Prostate gland (tissue), 2 donors: ENCODE measurements at regions not wholly inside any gene's neighbourhood (a gene's known extent, or its start where the extent isn't known, plus 50 kb on each side); places are given as distances from the start of the nearest gene placed in this dataset.

Experiments
- DNase-seq: peaks from one replicate; pipeline ENCODE4 v3.0.0-alpha.2; 2019; ENCODE audit warnings: low spot score
- H3K27ac ChIP-seq, 2 donors: fragments of 200-600 bp; sonication (generic); 2 replicates each; pipeline ENCODE4 v1.5.1; 2017 to 2019
- H3K27me3 ChIP-seq: fragments of 200-600 bp; sonication (generic); replicated peaks from 2 replicates; pipeline ENCODE4 v1.5.1; 2019; ENCODE audit not compliant: insufficient read depth
- H3K36me3 ChIP-seq, 2 donors: fragments of 200-600 bp; sonication (generic); 1 replicate in 1 of 2; 2 replicates in 1 of 2; pipeline versions ENCODE4 v1.5.1 to v1.8.1; 2017 to 2019
- H3K4me1 ChIP-seq: fragments of 200-600 bp; sonication (generic); replicated peaks from 2 replicates; pipeline ENCODE4 v1.5.1; 2019
- H3K4me3 ChIP-seq, 2 donors: fragments of 200-600 bp; sonication (generic); 2 replicates each; pipeline ENCODE4 v1.5.1; 2017 to 2019
- H3K9me3 ChIP-seq: fragments of 200-600 bp; sonication (generic); 2 replicates; pipeline ENCODE4 v1.5.1; 2017
- CTCF ChIP-seq, 4 experiments: fragments of 200-600 bp in 2 of 4; fragments of 450-650 bp in 2 of 4; sonication (generic) in 2 of 4; IDR thresholded peaks; 1 replicate in 3 of 4; 2 replicates in 1 of 4; pipeline ENCODE4 v1.5.1; 2016 to 2019; ENCODE audit warnings: antibody characterized with exemption in 4 of 4, mild to moderate bottlenecking in 2 of 4, moderate library complexity in 2 of 4
- POLR2A ChIP-seq: fragments of 450-650 bp; IDR thresholded peaks from one replicate; pipeline ENCODE4 v1.6.1; 2016; ENCODE audit warnings: antibody characterized with exemption, mild to moderate bottlenecking
- POLR2AphosphoS5 ChIP-seq: sonication (generic); formaldehyde crosslinking; IDR thresholded peaks from one replicate; pipeline ENCODE4 v1.6.1; 2017; ENCODE audit warnings: antibody characterized with exemption
- WGBS: methylation state at CpG from one replicate; pipeline ENCODE4 v1.1.5; 2018; 5-methylcytosine and 5-hydroxymethylcytosine counted together
- intact Hi-C: fragments of 100-400 bp; cut with DNase I; formaldehyde crosslinking; loops from one replicate; pipeline ENCODE4 v1.14.2; 2022

- no peak for DNase-seq
- no peaks in the 10 kb centered on the region for H3K36me3 ChIP-seq
- no peaks in the 10 kb centered on the region for H3K9me3 ChIP-seq
- intact Hi-C loops, result no loop called here
- no peaks in the 10 kb centered on the region for H3K4me1 ChIP-seq
- H3K4me3 ChIP-seq, result no peak overlapping the region
- no peak for TF ChIP-seq POLR2A
- no peak for TF ChIP-seq CTCF (IDR thresholded peaks at IDR 0.05)
- TF ChIP-seq POLR2AphosphoS5, result no peak
- H3K27ac ChIP-seq, result no peak overlapping the region
- H3K27me3 ChIP-seq, result no peaks in the 10 kb centered on the region
Measured at GRCh38 chr2:53150146-53150545, 617.5 kb upstream of the CHAC2 start.

- H3K4me1 ChIP-seq, result no peaks in the 10 kb centered on the region
- H3K27me3 ChIP-seq, result no peaks in the 10 kb centered on the region
- intact Hi-C loops, result no loop called here
- no peaks in the 10 kb centered on the region for H3K9me3 ChIP-seq
- H3K27ac ChIP-seq, result no peak overlapping the region
- 29% methylated on average over 3 of the region's 3 CpGs for WGBS
- no peak for DNase-seq
- H3K36me3 ChIP-seq, result no peaks in the 10 kb centered on the region
- TF ChIP-seq POLR2A (no peak), CTCF (IDR thresholded peaks at IDR 0.05) (no peak), POLR2AphosphoS5 (no peak)
- no peak overlapping the region for H3K4me3 ChIP-seq
Measured at GRCh38 chr2:53148221-53148620, 619.4 kb upstream of the CHAC2 start.

DNA sequence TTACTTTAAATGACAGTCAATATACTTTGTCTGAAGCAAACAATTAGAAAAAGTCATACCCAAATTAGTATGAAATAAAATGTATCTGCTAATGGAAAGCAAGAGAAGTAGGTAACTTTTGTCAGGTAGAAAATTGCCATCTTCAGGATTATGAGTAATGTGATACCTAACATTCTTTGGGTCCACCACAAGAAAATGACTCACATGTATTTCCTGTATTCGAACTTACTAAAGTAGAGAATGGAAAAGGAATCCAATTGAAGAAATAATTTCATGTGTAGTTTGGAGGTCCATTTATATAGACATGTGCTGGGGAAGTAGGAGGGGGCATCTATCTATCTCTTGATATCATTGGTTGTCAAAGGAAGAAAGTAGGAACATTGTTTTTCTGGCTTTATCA, 636.2 kb upstream of the CHAC2 start:
- 82% methylated on average over 1 of the region's 1 CpG for WGBS
- H3K9me3 ChIP-seq, result no peaks in the 10 kb centered on the region
- no peaks in the 10 kb centered on the region for H3K36me3 ChIP-seq
- H3K4me1 ChIP-seq, result no peaks in the 10 kb centered on the region
- H3K4me3 ChIP-seq, result no peak overlapping the region
- no peak for DNase-seq
- TF ChIP-seq POLR2A (no peak), POLR2AphosphoS5 (no peak), CTCF (IDR thresholded peaks at IDR 0.05) (no peak)
- intact Hi-C loops, result no loop called here
- no peaks in the 10 kb centered on the region for H3K27me3 ChIP-seq
- no peak overlapping the region for H3K27ac ChIP-seq

DNA sequence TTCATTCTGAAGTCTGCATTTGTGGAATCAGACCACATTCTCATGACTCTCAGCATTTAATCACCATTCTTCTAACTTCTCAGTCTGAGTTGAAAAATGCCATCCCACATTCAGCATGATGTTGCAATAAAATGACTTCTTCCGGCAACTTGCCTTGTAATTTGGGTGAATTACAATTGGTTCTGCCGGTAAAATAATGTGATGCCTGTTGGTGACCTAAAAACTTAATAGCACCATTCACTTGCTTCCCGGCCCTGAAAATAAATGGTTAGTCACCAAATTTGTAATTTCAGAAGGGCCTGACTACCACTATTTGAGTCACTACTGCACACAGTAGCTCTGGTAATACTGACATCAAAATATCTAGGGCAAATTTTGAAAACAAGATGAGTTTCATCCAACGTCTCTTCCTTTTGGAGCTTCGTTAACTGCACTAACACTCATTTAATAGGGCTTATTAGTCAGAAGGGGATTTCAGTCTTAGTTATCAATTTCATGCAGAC, 637.1 kb upstream of the CHAC2 start:
- H3K4me3 ChIP-seq, result no peak overlapping the region
- no peak for DNase-seq
- no peaks in the 10 kb centered on the region for H3K9me3 ChIP-seq
- no peaks in the 10 kb centered on the region for H3K36me3 ChIP-seq
- no peaks in the 10 kb centered on the region for H3K27me3 ChIP-seq
- intact Hi-C loops, result no loop called here
- no peak overlapping the region for H3K27ac ChIP-seq
- 54% methylated on average over 5 of the region's 5 CpGs for WGBS
- H3K4me1 ChIP-seq, result no peaks in the 10 kb centered on the region
- TF ChIP-seq POLR2AphosphoS5, result no peak
- TF ChIP-seq POLR2A, result no peak
- TF ChIP-seq CTCF (IDR thresholded peaks at IDR 0.05), result no peak

GRCh38 chr2:53129851-53130250, 637.8 kb upstream of the CHAC2 start:
- Histone ChIP-seq H3K36me3 (no peaks in the 10 kb centered on the region), H3K27me3 (no peaks in the 10 kb centered on the region), H3K4me1 (no peaks in the 10 kb centered on the region), H3K4me3 (no peak overlapping the region), H3K9me3 (no peaks in the 10 kb centered on the region), H3K27ac (no peak overlapping the region)
- intact Hi-C loops, result no loop called here
- TF ChIP-seq POLR2AphosphoS5, result no peak
- no peak for TF ChIP-seq POLR2A
- TF ChIP-seq CTCF (IDR thresholded peaks at IDR 0.05), result no peak
- no peak for DNase-seq
- 80% methylated on average over 1 of the region's 1 CpG for WGBS
